ENCODE measurements at regions not wholly inside any gene's neighbourhood (a gene's known extent, or its start where the extent isn't known, plus 50 kb on each side); places are given as distances from the start of the nearest gene placed in this dataset.
"Not testable (repeated sequence)": the region's sequence is repeated elsewhere in the genome, so short reads cannot be mapped to it uniquely, and the experiment has no call there.

GRCh38 chr18:66892388-66892787, 288.5 kb upstream of the CDH19 start:
- not testable (repeated sequence) for DNase-seq (ENCODE audit: low read depth in 1 of 2, low spot score in 1 of 2)

GRCh38 chr18:66874812-66875474, 271.1 kb upstream of the CDH19 start:
- no peak for DNase-seq (ENCODE audit: low read depth in 1 of 2, low spot score in 1 of 2)

- no peak for DNase-seq (ENCODE audit: low read depth in 1 of 2, low spot score in 1 of 2)
Measured at GRCh38 chr18:66874375-66874774, 270.5 kb upstream of the CDH19 start.

- DNase-seq (ENCODE audit: low read depth in 1 of 2, low spot score in 1 of 2), result no peak
Measured at GRCh38 chr18:66873899-66874298, 270.0 kb upstream of the CDH19 start.

- no peak for DNase-seq (ENCODE audit: low read depth in 1 of 2, low spot score in 1 of 2)
Measured at GRCh38 chr18:66872277-66872676, 268.4 kb upstream of the CDH19 start.

- no peak for DNase-seq (ENCODE audit: low read depth in 1 of 2, low spot score in 1 of 2)
Measured at GRCh38 chr18:66867653-66868052, 263.8 kb upstream of the CDH19 start.

GRCh38 chr18:66866427-66866940, 262.6 kb upstream of the CDH19 start:
- DNase-seq (ENCODE audit: low read depth in 1 of 2, low spot score in 1 of 2), result not testable (repeated sequence)

GRCh38 chr18:66838340-66838987, 234.6 kb upstream of the CDH19 start:
- no peak for DNase-seq (ENCODE audit: low read depth in 1 of 2, low spot score in 1 of 2)

GRCh38 chr18:66833646-66834045, 229.8 kb upstream of the CDH19 start:
- DNase-seq (ENCODE audit: low read depth in 1 of 2, low spot score in 1 of 2), result no peak

GRCh38 chr18:66826211-66826610, 222.3 kb upstream of the CDH19 start:
- DNase-seq (ENCODE audit: low read depth in 1 of 2, low spot score in 1 of 2), result no peak

GRCh38 chr18:66825347-66825746, 221.5 kb upstream of the CDH19 start:
- DNase-seq (ENCODE audit: low read depth in 1 of 2, low spot score in 1 of 2), result no peak

GRCh38 chr18:66819235-66819634, 215.3 kb upstream of the CDH19 start:
- DNase-seq (ENCODE audit: low read depth in 1 of 2, low spot score in 1 of 2), result no peak

GRCh38 chr18:66813138-66813537, 209.2 kb upstream of the CDH19 start:
- DNase-seq (ENCODE audit: low read depth in 1 of 2, low spot score in 1 of 2), result no peak

GRCh38 chr18:66795051-66795450, 191.2 kb upstream of the CDH19 start:
- DNase-seq (ENCODE audit: low read depth in 1 of 2, low spot score in 1 of 2), result no peak

GRCh38 chr18:66792466-66792865, 188.6 kb upstream of the CDH19 start:
- no peak for DNase-seq (ENCODE audit: low read depth in 1 of 2, low spot score in 1 of 2)

- DNase-seq (ENCODE audit: low read depth in 1 of 2, low spot score in 1 of 2), result no peak
Measured at GRCh38 chr18:66780609-66781008, 176.7 kb upstream of the CDH19 start.

- DNase-seq (ENCODE audit: low read depth in 1 of 2, low spot score in 1 of 2), result no peak
Measured at GRCh38 chr18:66778048-66778447, 174.2 kb upstream of the CDH19 start.

- DNase-seq (ENCODE audit: low read depth in 1 of 2, low spot score in 1 of 2), result no peak
Measured at GRCh38 chr18:66769375-66769774, 165.5 kb upstream of the CDH19 start.

GRCh38 chr18:66764230-66764629, 160.3 kb upstream of the CDH19 start:
- no peak for DNase-seq (ENCODE audit: low read depth in 1 of 2, low spot score in 1 of 2)

- no peak for DNase-seq (ENCODE audit: low read depth in 1 of 2, low spot score in 1 of 2)
Measured at GRCh38 chr18:66761166-66761565, 157.3 kb upstream of the CDH19 start.

GRCh38 chr18:66760559-66760958, 156.7 kb upstream of the CDH19 start:
- no peak for DNase-seq (ENCODE audit: low read depth in 1 of 2, low spot score in 1 of 2)

GRCh38 chr18:66759050-66759828, 155.3 kb upstream of the CDH19 start:
- DNase-seq (ENCODE audit: low read depth in 1 of 2, low spot score in 1 of 2), result no peak

All from activated T-helper 1 cell treated with anti-CD3 and anti-CD28 coated beads, Interleukin-2, amount 50 U/mL, for 16 hours (primary cell).